ENCODE measurements at regions not wholly inside any gene's neighbourhood (a gene's known extent, or its start where the extent isn't known, plus 50 kb on each side); places are given as distances from the start of the nearest gene placed in this dataset.

- TF ChIP-seq ZNF462 (CRISPR knock-in tag; IDR thresholded peaks at IDR 0.05) (no peak), ZNF331 (CRISPR knock-in tag; IDR thresholded peaks at IDR 0.05; ENCODE audit: low read depth) (no peak), NANOG (IDR thresholded peaks at IDR 0.05; ENCODE audit: borderline replicate concordance) (no peak)
Measured at GRCh38 chr14:55930016-55930784, 188.0 kb upstream of the PELI2 start (continued).

GRCh38 chr14:55936691-55937090, 181.5 kb upstream of the PELI2 start:
- Mint-ChIP-seq H3K4me3 (no peak overlapping the region), H3K9me3 (peaks cover 7% of the 10 kb centered on the region; the same call in 2 of the 3 replicates), H3K27me3 (ENCODE audit: insufficient read depth, low read depth, poor library complexity) (no peaks in the 10 kb centered on the region), H3K36me3 (ENCODE audit: low read depth) (peaks cover 6% of the 10 kb centered on the region), H3K27ac (no peak overlapping the region), H3K4me1 (peaks cover 15% of the 10 kb centered on the region)
- Histone ChIP-seq H3K9me2 (ENCODE audit: insufficient read depth) (peaks cover 4% of the 10 kb centered on the region; the same call in 1 of the 2 replicates), H4K20me1 (replicated peaks; ENCODE audit: insufficient read depth) (no peaks in the 10 kb centered on the region), H3K36me3 (ENCODE audit: insufficient read depth) (no peaks in the 10 kb centered on the region), H3K4me1 (ENCODE audit: insufficient read depth) (no peaks in the 10 kb centered on the region), H3K27ac (ENCODE audit: low read depth) (no peak overlapping the region), H3K79me2 (replicated peaks; ENCODE audit: insufficient read depth) (no peaks in the 10 kb centered on the region), H3F3A (replicated peaks; ENCODE audit: low read depth) (no peaks in the 10 kb centered on the region), H3K27me3 (ENCODE audit: insufficient read depth) (no peaks in the 10 kb centered on the region), H3K4me3 (no peak overlapping the region), H2AFZ (no peak overlapping the region), H3K4me2 (no peak overlapping the region)
- peak; percentile 72 for DNase-seq (ENCODE audit: low spot score)
- ATAC-seq: peak; percentile 60
- TF ChIP-seq CTCF (conservative IDR thresholded peaks at IDR 0.05; ENCODE audit: low read depth in 2 of 2) (no peak), ZNF114 (CRISPR knock-in tag; IDR thresholded peaks at IDR 0.05) (no peak), ZNF462 (CRISPR knock-in tag; IDR thresholded peaks at IDR 0.05) (peak; percentile 61; the same call in 1 of the 2 replicates), POLR2AphosphoS5 (IDR thresholded peaks at IDR 0.05; ENCODE audit: low read depth) (no peak)

Measured in GM23338 (cell line).